ENCODE measurements at regions not wholly inside any gene's neighbourhood (a gene's known extent, or its start where the extent isn't known, plus 50 kb on each side); places are given as distances from the start of the nearest gene placed in this dataset.

GRCh38 chr19:28838909-28839308 is 374.0 kb downstream of the UQCRFS1 start:
- intact Hi-C loops (cut with DNase I): no loop called here
- H3K9me3 ChIP-seq: no peaks in the 10 kb centered on the region
- H3K27me3 ChIP-seq: peaks cover 0 to 13% of the 10 kb centered on the region in 2 donors
- TF ChIP-seq CTCF (IDR thresholded peaks at IDR 0.05): no peak
- no peak overlapping the region for H3K27ac ChIP-seq
- no peak overlapping the region for H3K4me3 ChIP-seq
- H3K4me1 ChIP-seq: no peaks in the 10 kb centered on the region
- no peak for DNase-seq
- H3K36me3 ChIP-seq: no peaks in the 10 kb centered on the region
- no peak for ATAC-seq

GRCh38 chr19:28836421-28836820 is 376.5 kb downstream of the UQCRFS1 start:
- TF ChIP-seq CTCF (IDR thresholded peaks at IDR 0.05): no peak
- H3K4me3 ChIP-seq: no peak overlapping the region
- intact Hi-C loops (cut with DNase I): no loop called here
- H3K27ac ChIP-seq: no peak overlapping the region
- H3K9me3 ChIP-seq: no peaks in the 10 kb centered on the region
- DNase-seq: no peak
- no peak for ATAC-seq
- H3K36me3 ChIP-seq: no peaks in the 10 kb centered on the region
- H3K27me3 ChIP-seq: peaks cover 0 to 13% of the 10 kb centered on the region in 2 donors
- no peaks in the 10 kb centered on the region for H3K4me1 ChIP-seq

GRCh38 chr19:28834996-28835395 is 378.0 kb downstream of the UQCRFS1 start:
- TF ChIP-seq CTCF (IDR thresholded peaks at IDR 0.05): no peak

GRCh38 chr19:28831462-28831861 is 381.5 kb downstream of the UQCRFS1 start:
- no peaks in the 10 kb centered on the region for H3K9me3 ChIP-seq
- H3K27me3 ChIP-seq: no peaks in the 10 kb centered on the region
- no peak overlapping the region for H3K27ac ChIP-seq
- intact Hi-C loops (cut with DNase I): no loop called here
- H3K4me1 ChIP-seq: no peaks in the 10 kb centered on the region
- no peak for ATAC-seq
- H3K36me3 ChIP-seq: no peaks in the 10 kb centered on the region
- no peak for TF ChIP-seq CTCF (IDR thresholded peaks at IDR 0.05)
- DNase-seq: no peak
- no peak overlapping the region for H3K4me3 ChIP-seq

More at GRCh38 chr19:28834996-28835395, 378.0 kb downstream of the UQCRFS1 start:
- no peak overlapping the region for H3K27ac ChIP-seq
- H3K4me1 ChIP-seq: no peaks in the 10 kb centered on the region
- no peaks in the 10 kb centered on the region for H3K36me3 ChIP-seq
- no peaks in the 10 kb centered on the region for H3K9me3 ChIP-seq
- peaks cover 0 to 12% of the 10 kb centered on the region in 2 donors for H3K27me3 ChIP-seq
- H3K4me3 ChIP-seq: no peak overlapping the region
- no peak for ATAC-seq
- DNase-seq: no peak
- intact Hi-C loops (cut with DNase I): no loop called here

GRCh38 chr19:28829762-28830161 is 383.2 kb downstream of the UQCRFS1 start:
- no peak for TF ChIP-seq CTCF (IDR thresholded peaks at IDR 0.05)
- H3K36me3 ChIP-seq: no peaks in the 10 kb centered on the region
- no peak for ATAC-seq
- H3K27ac ChIP-seq: no peak overlapping the region
- H3K4me3 ChIP-seq: no peak overlapping the region
- H3K4me1 ChIP-seq: no peaks in the 10 kb centered on the region
- DNase-seq: no peak
- intact Hi-C loops (cut with DNase I): no loop called here
- no peaks in the 10 kb centered on the region for H3K9me3 ChIP-seq
- H3K27me3 ChIP-seq: no peaks in the 10 kb centered on the region

All from left lung (tissue), 4 donors.